Trophoblast cell (in vitro differentiated cells and primary cell): ENCODE measurements at regions not wholly inside any gene's neighbourhood (a gene's known extent, or its start where the extent isn't known, plus 50 kb on each side); places are given as distances from the start of the nearest gene placed in this dataset.
"Not testable (repeated sequence)": the region's sequence is repeated elsewhere in the genome, so short reads cannot be mapped to it uniquely, and the experiment has no call there.

Experiments
- DNase-seq, 2 donors: peaks; one replicate each; pipeline ENCODE4 v3.0.0-alpha.2; 2016
- H2AFZ ChIP-seq: 2 replicates; pipeline ENCODE4 v1.6.1; 2013; ENCODE audit warnings: low read length, moderate library complexity, mild to moderate bottlenecking; ENCODE audit not compliant: insufficient read depth, poor library complexity
- H2AK5ac ChIP-seq: 2 replicates; pipeline ENCODE4 v1.6.1; 2013; ENCODE audit warnings: mild to moderate bottlenecking, low read length
- H2BK120ac ChIP-seq: 2 replicates; pipeline ENCODE4 v1.6.1; 2013; ENCODE audit warnings: low read length, mild to moderate bottlenecking, moderate library complexity; ENCODE audit not compliant: insufficient read depth, poor library complexity
- H2BK12ac ChIP-seq: 2 replicates; pipeline ENCODE4 v1.6.1; 2013; ENCODE audit warnings: mild to moderate bottlenecking, low read length, moderate library complexity
- H2BK5ac ChIP-seq: 2 replicates; pipeline ENCODE4 v1.6.1; 2013; ENCODE audit warnings: low read length, low read depth, moderate library complexity, mild to moderate bottlenecking; ENCODE audit not compliant: poor library complexity
- H3K14ac ChIP-seq: 2 replicates; pipeline ENCODE4 v1.6.1; 2013; ENCODE audit warnings: mild to moderate bottlenecking, low read length
- H3K18ac ChIP-seq: 2 replicates; pipeline ENCODE4 v1.6.1; 2013; ENCODE audit warnings: mild to moderate bottlenecking, low read length
- H3K23ac ChIP-seq: 2 replicates; pipeline ENCODE4 v1.6.1; 2013; ENCODE audit warnings: low read length
- H3K27ac ChIP-seq: 2 replicates; pipeline ENCODE4 v1.5.1; 2013; ENCODE audit warnings: low read depth, mild to moderate bottlenecking, inconsistent platforms, low read length, moderate library complexity
- H3K27me3 ChIP-seq: 2 replicates; pipeline ENCODE4 v1.6.1; 2013; ENCODE audit warnings: inconsistent platforms, mild to moderate bottlenecking, low read length, moderate library complexity; ENCODE audit not compliant: insufficient read depth
- H3K36me3 ChIP-seq, 2 experiments: 1 replicate in 1 of 2; 2 replicates in 1 of 2; pipeline ENCODE4 v1.6.1; 2013; ENCODE audit warnings: low read length in 2 of 2, mild to moderate bottlenecking in 2 of 2, moderate library complexity in 1 of 2; ENCODE audit not compliant: insufficient read depth in 2 of 2, control insufficient read depth in 1 of 2
- H3K4ac ChIP-seq: 2 replicates; pipeline ENCODE4 v1.6.1; 2013; ENCODE audit warnings: low read depth, mild to moderate bottlenecking, low read length, moderate library complexity
- H3K4me1 ChIP-seq, 2 experiments: 1 replicate in 1 of 2; 2 replicates in 1 of 2; pipeline ENCODE4 v1.6.1; 2013; ENCODE audit warnings: low read length in 2 of 2, mild to moderate bottlenecking in 2 of 2, moderate library complexity in 1 of 2; ENCODE audit not compliant: insufficient read depth in 2 of 2, control insufficient read depth in 1 of 2
- H3K4me2 ChIP-seq: 2 replicates; pipeline ENCODE4 v1.6.1; 2013; ENCODE audit warnings: inconsistent platforms, mild to moderate bottlenecking, low read length, moderate library complexity
- H3K4me3 ChIP-seq: 2 replicates; pipeline ENCODE4 v1.5.1; 2013; ENCODE audit warnings: mild to moderate bottlenecking, low read depth, low read length, inconsistent platforms
- H3K79me1 ChIP-seq: one replicate; pipeline ENCODE4 v1.6.1; 2013; ENCODE audit warnings: low read length
- H3K79me2 ChIP-seq: 2 replicates; pipeline ENCODE4 v1.6.1; 2013; ENCODE audit warnings: low read length, mild to moderate bottlenecking; ENCODE audit not compliant: control insufficient read depth, insufficient read depth, poor library complexity
- H3K9ac ChIP-seq: 2 replicates; pipeline ENCODE4 v1.6.1; 2013; ENCODE audit warnings: mild to moderate bottlenecking, low read length
- H3K9me3 ChIP-seq: 2 replicates; pipeline ENCODE4 v1.6.1; 2013; ENCODE audit warnings: low read depth, mild to moderate bottlenecking, control low read depth, inconsistent platforms, low read length; ENCODE audit not compliant: insufficient read depth
- H4K12ac ChIP-seq: 2 replicates; pipeline ENCODE4 v1.6.1; 2013; ENCODE audit warnings: low read depth, mild to moderate bottlenecking, low read length, moderate library complexity
- H4K8ac ChIP-seq: 2 replicates; pipeline ENCODE4 v1.6.1; 2013; ENCODE audit warnings: low read depth, mild to moderate bottlenecking, low read length, moderate library complexity
- H4K91ac ChIP-seq: one replicate; pipeline ENCODE4 v1.6.1; 2013; ENCODE audit warnings: low read depth, mild to moderate bottlenecking, low read length, moderate library complexity
- WGBS: extraction: QIAGEN DNeasy Blood & Tissue Kit; methylation state at CpG from one replicate; pipeline ENCODE4 v1.1.7; 2013; ENCODE audit warnings: missing lambda C conversion rate; ENCODE audit not compliant: insufficient read length, insufficient coverage; ENCODE audit errors: extremely low coverage; 5-methylcytosine and 5-hydroxymethylcytosine counted together

DNA sequence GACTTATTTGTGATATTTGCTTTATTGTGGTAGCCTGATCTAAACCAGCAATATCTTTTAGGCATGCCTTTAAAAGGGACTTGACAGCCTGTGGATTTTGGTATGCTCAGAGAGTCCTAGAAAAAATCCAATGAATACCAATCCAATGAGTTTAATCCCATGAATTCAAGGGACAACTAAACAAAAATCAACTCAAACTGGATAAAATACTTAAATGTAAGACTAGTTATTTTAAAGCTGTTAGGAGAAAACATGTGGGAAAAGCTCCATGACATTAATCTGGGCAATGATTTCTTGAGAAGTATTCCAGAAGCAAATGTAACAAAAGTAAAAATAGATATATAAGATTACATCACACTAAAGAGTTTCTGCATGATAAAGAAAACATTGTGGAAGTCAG lies 711.5 kb upstream of the PITX2 start:
- Histone ChIP-seq H3K4me1 (no peaks in the 10 kb centered on the region), H3K9ac (no peak overlapping the region), H4K12ac (no peak overlapping the region), H3K14ac (no peak overlapping the region), H3K23ac (no peak overlapping the region), H2BK120ac (no peak overlapping the region), H3K27ac (no peak overlapping the region), H3K9me3 (no peaks in the 10 kb centered on the region), H2BK12ac (no peak overlapping the region), H3K4me3 (no peak overlapping the region), H3K36me3 (no peaks in the 10 kb centered on the region), H2BK5ac (no peak overlapping the region), H3K4me2 (no peak overlapping the region), H4K8ac (no peak overlapping the region), H3K79me2 (no peaks in the 10 kb centered on the region), H2AFZ (no peak overlapping the region), H2AK5ac (no peak overlapping the region), H3K4ac (no peak overlapping the region), H3K18ac (no peak overlapping the region), H3K27me3 (no peaks in the 10 kb centered on the region), H3K79me1 (no peaks in the 10 kb centered on the region), H4K91ac (no peak overlapping the region)
- no peak for DNase-seq

DNA sequence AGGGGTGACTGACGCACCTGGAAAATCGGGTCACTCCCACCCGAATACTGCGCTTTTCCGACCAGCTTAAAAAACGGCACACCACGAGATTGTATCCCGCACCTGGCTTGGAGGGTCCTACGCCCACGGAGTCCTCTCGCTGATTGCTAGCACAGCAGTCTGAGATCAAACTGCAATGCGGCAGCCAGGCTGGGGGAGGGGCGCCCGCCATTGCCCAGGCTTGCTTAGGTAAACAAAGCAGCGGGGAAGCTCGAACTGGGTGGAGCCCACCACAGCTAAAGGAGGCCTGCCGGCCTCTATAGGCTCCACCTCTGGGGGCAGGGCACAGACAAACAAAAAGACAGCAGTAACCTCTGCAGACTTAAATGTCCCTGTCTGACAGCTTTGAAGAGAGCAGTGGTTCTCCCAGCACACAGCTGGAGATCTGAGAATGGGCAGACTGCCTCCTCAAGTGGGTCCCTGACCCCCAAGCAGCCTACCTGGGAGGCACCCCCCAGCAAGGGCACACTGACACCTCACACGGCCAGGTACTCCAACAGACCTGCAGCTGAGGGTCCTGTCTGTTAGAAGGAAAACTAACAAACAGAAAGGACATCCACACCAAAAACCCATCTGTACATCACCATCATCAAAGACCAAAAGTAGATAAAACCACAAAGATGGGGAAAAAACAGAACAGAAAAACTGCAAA lies 714.5 kb upstream of the PITX2 start:
- not testable (repeated sequence) for H3K36me3 ChIP-seq, H2BK5ac ChIP-seq, H3K9me3 ChIP-seq, H3K4me2 ChIP-seq, DNase-seq, H2AK5ac ChIP-seq, H3K4me3 ChIP-seq, H3K4me1 ChIP-seq, H3K27ac ChIP-seq, H2AFZ ChIP-seq, H3K4ac ChIP-seq, H3K18ac ChIP-seq, H4K12ac ChIP-seq, H3K9ac ChIP-seq, H4K8ac ChIP-seq, H3K79me1 ChIP-seq, H2BK12ac ChIP-seq, H3K14ac ChIP-seq, H3K27me3 ChIP-seq, H4K91ac ChIP-seq, H3K79me2 ChIP-seq, H2BK120ac ChIP-seq, H3K23ac ChIP-seq
- no CpG with 5 or more reads among the region's 18 CpGs for WGBS

DNA sequence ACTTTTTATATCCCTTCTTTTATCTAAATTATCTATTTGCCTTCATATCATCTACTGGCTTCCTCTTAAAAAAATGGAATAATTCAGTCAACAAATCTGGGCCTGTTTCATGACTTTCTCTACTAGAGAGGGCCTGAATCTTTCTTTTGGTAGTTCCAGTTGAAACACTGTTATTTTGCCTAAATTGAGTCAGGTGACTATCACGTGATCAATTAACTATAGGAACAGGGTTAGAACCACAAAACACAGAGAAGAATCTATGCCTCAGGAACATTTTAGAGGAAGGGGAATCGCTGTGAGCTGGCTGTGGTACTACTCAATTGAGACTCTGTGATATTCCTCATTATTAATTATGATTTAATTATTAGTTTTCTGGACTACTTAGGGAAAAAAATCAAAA lies 736.7 kb upstream of the PITX2 start:
- H2BK5ac ChIP-seq, result no peak overlapping the region
- no peak for DNase-seq
- no peak overlapping the region for H2AK5ac ChIP-seq
- H4K12ac ChIP-seq, result no peak overlapping the region
- no peaks in the 10 kb centered on the region for H3K27me3 ChIP-seq
- H3K9me3 ChIP-seq, result no peaks in the 10 kb centered on the region
- H3K4ac ChIP-seq, result no peak overlapping the region
- H2BK12ac ChIP-seq, result no peak overlapping the region
- WGBS, result no CpG with 5 or more reads among the region's 2 CpGs
- H3K23ac ChIP-seq, result no peak overlapping the region
- H3K4me3 ChIP-seq, result no peak overlapping the region
- H3K18ac ChIP-seq, result no peak overlapping the region
- no peak overlapping the region for H3K14ac ChIP-seq
- no peak overlapping the region for H4K91ac ChIP-seq
- no peak overlapping the region for H2BK120ac ChIP-seq
- H3K36me3 ChIP-seq, result no peaks in the 10 kb centered on the region
- no peak overlapping the region for H3K4me2 ChIP-seq
- H2AFZ ChIP-seq, result no peak overlapping the region
- no peaks in the 10 kb centered on the region for H3K4me1 ChIP-seq
- H3K27ac ChIP-seq, result no peak overlapping the region
- H3K79me1 ChIP-seq, result no peaks in the 10 kb centered on the region
- H4K8ac ChIP-seq, result no peak overlapping the region
- H3K79me2 ChIP-seq, result no peaks in the 10 kb centered on the region
- no peak overlapping the region for H3K9ac ChIP-seq

DNA sequence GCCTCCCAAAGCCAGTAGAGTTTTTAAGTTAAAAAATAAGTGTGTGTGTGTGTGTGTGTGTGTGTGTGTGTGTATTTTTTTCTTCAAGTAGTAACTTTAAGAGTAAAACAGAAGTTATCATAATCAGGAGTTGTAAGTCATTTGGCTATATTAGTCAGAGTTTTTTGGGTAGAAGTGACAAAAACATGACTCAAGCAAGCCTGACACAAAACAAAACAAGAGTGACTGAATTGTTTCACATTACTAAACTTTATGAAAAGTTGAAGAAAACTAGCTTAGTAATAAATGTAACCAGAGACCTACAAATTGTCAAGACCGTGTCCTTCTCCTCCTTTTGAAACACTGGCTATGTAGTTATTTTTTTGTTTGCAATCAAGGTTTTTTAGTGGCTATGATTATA lies 738.0 kb upstream of the PITX2 start:
- Histone ChIP-seq H3K4me1 (no peaks in the 10 kb centered on the region), H2BK120ac (no peak overlapping the region), H3K36me3 (no peaks in the 10 kb centered on the region), H3K14ac (no peak overlapping the region), H2AK5ac (no peak overlapping the region), H3K18ac (no peak overlapping the region), H2BK12ac (no peak overlapping the region), H3K4me2 (no peak overlapping the region), H3K27me3 (no peaks in the 10 kb centered on the region), H3K9me3 (no peaks in the 10 kb centered on the region), H4K12ac (no peak overlapping the region), H3K4me3 (no peak overlapping the region), H2BK5ac (no peak overlapping the region), H3K4ac (no peak overlapping the region), H3K79me2 (no peaks in the 10 kb centered on the region), H3K23ac (no peak overlapping the region), H3K27ac (no peak overlapping the region), H2AFZ (no peak overlapping the region), H4K8ac (no peak overlapping the region), H3K9ac (no peak overlapping the region), H3K79me1 (no peaks in the 10 kb centered on the region), H4K91ac (no peak overlapping the region)
- DNase-seq, result no peak
- WGBS, result no CpG with 5 or more reads among the region's 1 CpG
